IPS DF 6.9 (cell line): ENCODE measurements at regions not wholly inside any gene's neighbourhood (a gene's known extent, or its start where the extent isn't known, plus 50 kb on each side); places are given as distances from the start of the nearest gene placed in this dataset.
"Not testable (repeated sequence)": the region's sequence is repeated elsewhere in the genome, so short reads cannot be mapped to it uniquely, and the experiment has no call there.

Experiments
- DNase-seq: peaks from one replicate; pipeline ENCODE4 v3.0.0-alpha.2; 2013; ENCODE audit warnings: low read depth, low spot score
- H3K27ac ChIP-seq: one replicate; pipeline ENCODE4 v1.5.1; 2013; ENCODE audit warnings: low read length, control low read depth
- H3K27me3 ChIP-seq: 2 replicates; pipeline ENCODE4 v1.6.1; 2013; ENCODE audit warnings: mild to moderate bottlenecking, low read length; ENCODE audit not compliant: control insufficient read depth, insufficient read depth
- H3K36me3 ChIP-seq: 2 replicates; pipeline ENCODE4 v1.6.1; 2013; ENCODE audit warnings: low read length; ENCODE audit not compliant: control insufficient read depth, insufficient read depth
- H3K4me1 ChIP-seq: 2 replicates; pipeline ENCODE4 v1.6.1; 2013; ENCODE audit warnings: low read length; ENCODE audit not compliant: control insufficient read depth, insufficient read depth
- H3K4me3 ChIP-seq: 2 replicates; pipeline ENCODE4 v1.5.1; 2013; ENCODE audit warnings: mild to moderate bottlenecking, low read length
- H3K9me3 ChIP-seq: 2 replicates; pipeline ENCODE4 v1.6.1; 2013; ENCODE audit warnings: low read length, inconsistent platforms; ENCODE audit not compliant: control insufficient read depth, insufficient read depth
- WGBS: extraction: QIAGEN DNeasy Blood & Tissue Kit; methylation state at CpG from one replicate; pipeline ENCODE4 v1.1.7; 2013; ENCODE audit warnings: mixed read lengths, missing lambda C conversion rate; ENCODE audit not compliant: insufficient read length, insufficient coverage; 5-methylcytosine and 5-hydroxymethylcytosine counted together

GRCh38 chrX:147468600-147468999, 443.1 kb upstream of the FMR1 start:
- no peak for DNase-seq
- Histone ChIP-seq H3K27me3 (no peaks in the 10 kb centered on the region), H3K36me3 (no peaks in the 10 kb centered on the region), H3K4me1 (no peaks in the 10 kb centered on the region), H3K27ac (no peak overlapping the region), H3K4me3 (no peak overlapping the region), H3K9me3 (no peaks in the 10 kb centered on the region)
- no CpG with 5 or more reads among the region's 4 CpGs for WGBS

GRCh38 chrX:147476008-147476407, 435.7 kb upstream of the FMR1 start:
- WGBS = no CpG with 5 or more reads among the region's 7 CpGs

GRCh38 chrX:147478899-147479298, 432.8 kb upstream of the FMR1 start:
- Histone ChIP-seq H3K36me3 (no peaks in the 10 kb centered on the region), H3K4me3 (no peak overlapping the region), H3K9me3 (no peaks in the 10 kb centered on the region), H3K4me1 (no peaks in the 10 kb centered on the region), H3K27me3 (no peaks in the 10 kb centered on the region), H3K27ac (no peak overlapping the region)
- no peak for DNase-seq
- no CpG with 5 or more reads among the region's 2 CpGs for WGBS

More at GRCh38 chrX:147476008-147476407, 435.7 kb upstream of the FMR1 start:
- Histone ChIP-seq H3K4me3 (no peak overlapping the region), H3K9me3 (no peaks in the 10 kb centered on the region), H3K27me3 (no peaks in the 10 kb centered on the region), H3K36me3 (no peaks in the 10 kb centered on the region), H3K27ac (no peak overlapping the region), H3K4me1 (no peaks in the 10 kb centered on the region)
- no peak for DNase-seq

GRCh38 chrX:147485207-147485606, 426.5 kb upstream of the FMR1 start:
- no peak for DNase-seq
- no CpG with 5 or more reads among the region's 2 CpGs for WGBS
- Histone ChIP-seq H3K36me3 (no peaks in the 10 kb centered on the region), H3K4me3 (no peak overlapping the region), H3K27ac (no peak overlapping the region), H3K4me1 (no peaks in the 10 kb centered on the region), H3K27me3 (no peaks in the 10 kb centered on the region), H3K9me3 (no peaks in the 10 kb centered on the region)

- Histone ChIP-seq H3K27me3 (no peaks in the 10 kb centered on the region), H3K4me1 (no peaks in the 10 kb centered on the region), H3K27ac (no peak overlapping the region), H3K9me3 (no peaks in the 10 kb centered on the region), H3K36me3 (no peaks in the 10 kb centered on the region), H3K4me3 (no peak overlapping the region)
- WGBS = no CpG with 5 or more reads among the region's 1 CpG
- DNase-seq = no peak
These were observed 417.4 kb upstream of the FMR1 start for GRCh38 chrX:147494365-147494764.

GRCh38 chrX:147498796-147499195, 412.9 kb upstream of the FMR1 start:
- WGBS = no CpG with 5 or more reads among the region's 1 CpG
- Histone ChIP-seq H3K4me1 (no peaks in the 10 kb centered on the region), H3K36me3 (no peaks in the 10 kb centered on the region), H3K27ac (no peak overlapping the region), H3K27me3 (no peaks in the 10 kb centered on the region), H3K4me3 (no peak overlapping the region), H3K9me3 (no peaks in the 10 kb centered on the region)
- DNase-seq = no peak

GRCh38 chrX:147522981-147523380, 388.7 kb upstream of the FMR1 start:
- no peak overlapping the region for H3K27ac ChIP-seq
- no CpG with 5 or more reads among the region's 2 CpGs for WGBS
- DNase-seq = no peak

GRCh38 chrX:147533426-147533825, 378.3 kb upstream of the FMR1 start:
- no CpG with 5 or more reads among the region's 3 CpGs for whole genome bisulfite sequencing
- no peaks in the 10 kb centered on the region for H3K27me3 ChIP-seq

More at GRCh38 chrX:147522981-147523380, 388.7 kb upstream of the FMR1 start:
- Histone ChIP-seq H3K4me3 (no peak overlapping the region), H3K36me3 (no peaks in the 10 kb centered on the region), H3K9me3 (no peaks in the 10 kb centered on the region), H3K27me3 (no peaks in the 10 kb centered on the region), H3K4me1 (no peaks in the 10 kb centered on the region)

GRCh38 chrX:147537172-147537571, 374.5 kb upstream of the FMR1 start:
- WGBS = no CpG with 5 or more reads among the region's 4 CpGs
- no peaks in the 10 kb centered on the region for H3K4me1 ChIP-seq
- no peaks in the 10 kb centered on the region for H3K36me3 ChIP-seq
- no peak overlapping the region for H3K27ac ChIP-seq
- H3K9me3 ChIP-seq = no peaks in the 10 kb centered on the region
- H3K27me3 ChIP-seq = no peaks in the 10 kb centered on the region
- no peak for DNase-seq
- no peak overlapping the region for H3K4me3 ChIP-seq

More at GRCh38 chrX:147533426-147533825, 378.3 kb upstream of the FMR1 start:
- Histone ChIP-seq H3K4me3 (no peak overlapping the region), H3K9me3 (no peaks in the 10 kb centered on the region), H3K36me3 (no peaks in the 10 kb centered on the region), H3K4me1 (no peaks in the 10 kb centered on the region), H3K27ac (no peak overlapping the region)
- DNase-seq = no peak

- H3K27me3 ChIP-seq, H3K27ac ChIP-seq, H3K36me3 ChIP-seq, H3K4me3 ChIP-seq, DNase-seq, H3K9me3 ChIP-seq, H3K4me1 ChIP-seq: not testable (repeated sequence)
- WGBS = no CpG with 5 or more reads among the region's 5 CpGs
These were observed 363.7 kb upstream of the FMR1 start for GRCh38 chrX:147548023-147548422.

GRCh38 chrX:147550217-147550616, 361.5 kb upstream of the FMR1 start:
- no peak overlapping the region for H3K27ac ChIP-seq
- no peak overlapping the region for H3K4me3 ChIP-seq
- no peaks in the 10 kb centered on the region for H3K9me3 ChIP-seq
- no peaks in the 10 kb centered on the region for H3K4me1 ChIP-seq
- no peaks in the 10 kb centered on the region for H3K36me3 ChIP-seq
- WGBS = no CpG with 5 or more reads among the region's 3 CpGs
- no peak for DNase-seq
- no peaks in the 10 kb centered on the region for H3K27me3 ChIP-seq
